Vagina (tissue), 2 donors: ENCODE measurements at regions not wholly inside any gene's neighbourhood (a gene's known extent, or its start where the extent isn't known, plus 50 kb on each side); places are given as distances from the start of the nearest gene placed in this dataset.

Source experiments
- DNase-seq, 2 donors: peaks; one replicate each; pipeline ENCODE4 v3.0.0-alpha.2; 2017; ENCODE audit errors: extremely low spot score in 2 of 2
- H3K27ac ChIP-seq: fragments of 200-600 bp; sonication (generic); one replicate; pipeline ENCODE4 v1.5.1; 2019
- H3K27me3 ChIP-seq: fragments of 200-600 bp; sonication (generic); one replicate; pipeline ENCODE4 v1.5.1; 2019
- H3K36me3 ChIP-seq, 2 donors: fragments of 200-600 bp; sonication (generic); one replicate each; pipeline ENCODE4 v1.5.1; 2017 to 2019
- H3K4me1 ChIP-seq: fragments of 200-600 bp; sonication (generic); one replicate; pipeline ENCODE4 v1.5.1; 2019
- H3K4me3 ChIP-seq, 2 donors: fragments of 200-600 bp; sonication (generic); 1 replicate in 1 of 2; 2 replicates in 1 of 2; pipeline ENCODE4 v1.5.1; 2016 to 2019
- H3K9me3 ChIP-seq: fragments of 200-600 bp; sonication (generic); one replicate; pipeline ENCODE4 v1.5.1; 2019
- CTCF ChIP-seq, 3 experiments: fragments of 450-650 bp in 2 of 3; fragments of 200-600 bp in 1 of 3; sonication (generic) in 1 of 3; IDR thresholded peaks; one replicate each; pipeline ENCODE4 v1.5.1; 2017 to 2019; ENCODE audit warnings: antibody characterized with exemption in 3 of 3, mild to moderate bottlenecking in 2 of 3, moderate library complexity in 2 of 3
- POLR2A ChIP-seq, 2 donors: fragments of 450-650 bp; IDR thresholded peaks; one replicate each; pipeline ENCODE4 v1.6.1; 2017; ENCODE audit warnings: antibody characterized with exemption in 2 of 2, mild to moderate bottlenecking in 2 of 2, moderate library complexity in 2 of 2
- POLR2AphosphoS5 ChIP-seq, 2 donors: sonication (generic); formaldehyde crosslinking; IDR thresholded peaks; one replicate each; pipeline ENCODE4 v1.9.0; 2017; ENCODE audit warnings: antibody characterized with exemption in 2 of 2, mild to moderate bottlenecking in 2 of 2, low read depth in 1 of 2; ENCODE audit not compliant: insufficient read depth in 1 of 2
- intact Hi-C: fragments of 100-400 bp; cut with DNase I; formaldehyde crosslinking; loops from one replicate; pipeline ENCODE4 v1.15.1; 2023

GRCh38 chr2:217256251-217256650 lies 396.4 kb upstream of the TNP1 start:
- Histone ChIP-seq H3K36me3 (no peaks in the 10 kb centered on the region), H3K4me1 (no peaks in the 10 kb centered on the region), H3K4me3 (no peak overlapping the region), H3K9me3 (no peaks in the 10 kb centered on the region), H3K27ac (peak overlapping the region; percentile 9), H3K27me3 (no peaks in the 10 kb centered on the region)
- intact Hi-C loops: no loop called here
- TF ChIP-seq CTCF (IDR thresholded peaks at IDR 0.05) (no peak), POLR2A (IDR thresholded peaks at IDR 0.05) (no peak), POLR2AphosphoS5 (IDR thresholded peaks at IDR 0.05; ENCODE audit: insufficient read depth in 1 of 2, low read depth in 1 of 2) (no peak)
- no peak for DNase-seq

GRCh38 chr2:217254111-217254510 lies 394.2 kb upstream of the TNP1 start:
- Histone ChIP-seq H3K36me3 (no peaks in the 10 kb centered on the region), H3K4me1 (peaks cover 16% of the 10 kb centered on the region), H3K9me3 (no peaks in the 10 kb centered on the region), H3K27ac (no peak overlapping the region), H3K4me3 (no peak overlapping the region), H3K27me3 (no peaks in the 10 kb centered on the region)
- intact Hi-C loops: no loop called here
- TF ChIP-seq CTCF (IDR thresholded peaks at IDR 0.05) (no peak), POLR2A (IDR thresholded peaks at IDR 0.05) (no peak), POLR2AphosphoS5 (IDR thresholded peaks at IDR 0.05; ENCODE audit: insufficient read depth in 1 of 2, low read depth in 1 of 2) (no peak)
- no peak for DNase-seq

GRCh38 chr2:217252181-217252580 lies 392.3 kb upstream of the TNP1 start:
- no peaks in the 10 kb centered on the region for H3K36me3 ChIP-seq
- H3K27ac ChIP-seq: no peak overlapping the region
- no peak overlapping the region for H3K4me3 ChIP-seq
- TF ChIP-seq POLR2AphosphoS5 (IDR thresholded peaks at IDR 0.05; ENCODE audit: insufficient read depth in 1 of 2, low read depth in 1 of 2) (no peak), CTCF (IDR thresholded peaks at IDR 0.05) (no peak), POLR2A (IDR thresholded peaks at IDR 0.05) (no peak)
- DNase-seq: no peak
- H3K4me1 ChIP-seq: peaks cover 33% of the 10 kb centered on the region
- no peaks in the 10 kb centered on the region for H3K9me3 ChIP-seq
- no peaks in the 10 kb centered on the region for H3K27me3 ChIP-seq
- intact Hi-C loops: no loop called here

GRCh38 chr2:217250013-217250524 lies 390.2 kb upstream of the TNP1 start:
- no peaks in the 10 kb centered on the region for H3K27me3 ChIP-seq
- H3K36me3 ChIP-seq: no peaks in the 10 kb centered on the region
- TF ChIP-seq CTCF (IDR thresholded peaks at IDR 0.05) (no peak), POLR2AphosphoS5 (IDR thresholded peaks at IDR 0.05; ENCODE audit: insufficient read depth in 1 of 2, low read depth in 1 of 2) (peak; percentile 37 to 60)
- H3K4me1 ChIP-seq: peaks cover 35% of the 10 kb centered on the region
- intact Hi-C loops: no loop called here
- no peak overlapping the region for H3K4me3 ChIP-seq
- peak overlapping the region; percentile 80 for H3K27ac ChIP-seq
- peak in 1 of 2 donors; percentile 96 for DNase-seq
- H3K9me3 ChIP-seq: no peaks in the 10 kb centered on the region

GRCh38 chr2:217249121-217250012 lies 389.5 kb upstream of the TNP1 start:
- Histone ChIP-seq H3K4me1 (peaks cover 35% of the 10 kb centered on the region), H3K27ac (peak overlapping the region; percentile 80)
- intact Hi-C loops: loop anchor here (5.0 kb wide), 1 partner anchor 552 kb away; the partner anchor contains the start of gene IGFBP5

More at GRCh38 chr2:217249121-217250012, 389.5 kb upstream of the TNP1 start:
- Histone ChIP-seq H3K4me3 (no peak overlapping the region), H3K36me3 (no peaks in the 10 kb centered on the region), H3K27me3 (no peaks in the 10 kb centered on the region), H3K9me3 (no peaks in the 10 kb centered on the region)
- TF ChIP-seq POLR2AphosphoS5 (IDR thresholded peaks at IDR 0.05; ENCODE audit: insufficient read depth in 1 of 2, low read depth in 1 of 2) (no peak), CTCF (IDR thresholded peaks at IDR 0.05) (no peak), POLR2A (IDR thresholded peaks at IDR 0.05) (no peak)
- no peak for DNase-seq
